GM21619 (cell line): ENCODE measurements at regions not wholly inside any gene's neighbourhood (a gene's known extent, or its start where the extent isn't known, plus 50 kb on each side); places are given as distances from the start of the nearest gene placed in this dataset.
"Not testable (repeated sequence)": the region's sequence is repeated elsewhere in the genome, so short reads cannot be mapped to it uniquely, and the experiment has no call there.

ENCODE experiments used
- ATAC-seq: cut with Tn5 transposase; IDR thresholded peaks from one replicate; pipeline ENCODE4 v1.9.1; 2021; ENCODE audit not compliant: unreplicated experiment

DNA sequence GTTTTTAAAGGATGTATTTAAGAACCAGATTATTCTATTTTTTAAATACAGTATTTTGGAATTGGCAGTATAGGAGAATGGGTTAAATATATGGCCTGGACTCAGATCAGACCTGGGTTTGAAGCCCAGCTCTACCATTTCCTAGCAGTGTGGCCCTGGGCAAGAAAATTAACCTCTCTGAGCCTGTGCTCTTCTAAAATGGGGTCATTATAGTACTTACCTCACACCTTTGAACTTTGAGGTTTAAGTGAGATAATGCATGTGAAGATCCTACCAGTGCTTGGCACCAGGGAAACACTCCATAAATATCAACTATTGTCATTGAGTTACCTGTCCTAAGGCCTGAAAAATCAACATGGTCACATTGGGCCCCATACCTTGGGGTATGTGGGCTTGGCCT lies 93.4 kb upstream of the WSB1 start:
- ATAC-seq, result no peak

DNA sequence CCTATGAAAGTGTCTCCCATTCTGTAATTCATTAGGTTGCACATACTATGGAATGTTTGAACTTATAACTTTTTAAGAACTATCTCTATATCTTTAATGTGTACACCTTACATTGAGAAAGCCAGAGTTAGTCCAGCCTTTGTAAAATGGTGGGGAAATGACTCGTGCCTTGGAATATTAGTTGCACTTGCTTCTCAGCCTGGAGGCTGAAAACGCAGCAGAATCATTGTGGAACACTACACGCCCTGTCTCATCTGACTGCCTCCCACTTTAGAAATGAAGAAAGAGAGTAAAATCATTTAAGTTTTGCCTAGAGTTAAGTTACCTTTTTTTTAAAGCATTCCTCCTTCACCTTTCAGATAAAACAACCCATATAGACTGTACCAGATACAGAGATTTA lies 90.7 kb upstream of the WSB1 start:
- no peak for ATAC-seq

DNA sequence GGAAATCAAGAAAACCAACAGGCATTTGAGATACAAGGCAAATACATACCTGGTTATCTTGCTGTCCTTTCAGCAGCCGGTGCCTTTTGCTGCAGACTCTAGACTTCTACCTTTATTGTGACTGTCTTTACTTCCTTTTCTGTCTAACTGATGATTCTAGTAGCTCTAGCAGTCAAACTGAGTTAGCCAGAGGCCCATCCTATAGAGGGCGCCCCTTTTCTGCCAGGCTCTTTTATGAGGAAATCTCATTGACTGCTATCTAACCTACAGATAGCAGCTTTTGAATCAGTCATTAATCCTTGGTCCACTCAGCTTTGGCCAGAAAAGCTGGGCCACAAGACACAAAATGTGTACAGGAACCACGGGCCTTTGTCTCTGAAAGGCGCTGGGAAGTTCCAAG lies 87.5 kb upstream of the WSB1 start:
- no peak for ATAC-seq

DNA sequence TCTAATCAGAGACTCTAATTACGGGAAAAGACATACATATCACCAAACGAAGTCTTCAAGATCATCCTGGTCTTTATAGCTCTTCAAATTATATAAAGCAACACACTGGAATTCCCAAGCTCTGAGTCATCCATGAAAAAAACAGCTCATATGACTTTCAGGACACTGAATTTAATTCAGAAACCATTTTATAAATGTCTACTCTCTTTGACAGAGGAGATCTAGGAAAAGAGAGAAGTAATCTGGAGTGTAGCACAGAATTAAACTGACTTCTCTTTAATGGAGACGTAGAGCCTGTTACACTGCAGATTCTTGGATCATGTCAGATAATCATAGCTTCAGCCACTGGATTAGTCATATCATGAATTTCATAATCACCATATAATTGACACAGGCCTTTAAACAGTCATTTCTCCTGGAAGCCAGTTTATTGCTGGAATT lies 86.8 kb upstream of the WSB1 start:
- no peak for ATAC-seq

DNA sequence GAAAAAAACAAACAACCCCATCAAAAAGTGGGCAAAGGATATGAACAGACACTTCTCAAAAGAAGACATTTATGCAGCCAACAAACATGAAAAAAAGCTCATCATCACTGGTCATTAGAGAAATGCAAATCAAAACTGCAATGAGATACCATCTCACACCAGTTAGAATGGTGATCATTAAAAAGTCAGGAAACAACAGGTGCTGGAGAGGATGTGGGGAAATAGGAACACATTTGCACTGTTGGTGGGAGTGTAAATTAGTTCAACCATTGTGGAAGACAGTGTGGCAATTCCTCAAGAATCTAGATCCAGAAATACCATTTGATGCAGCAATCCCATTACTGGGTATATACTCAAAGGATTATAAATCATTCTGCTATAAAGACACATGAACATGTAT lies 85.5 kb upstream of the WSB1 start:
- ATAC-seq, result not testable (repeated sequence)

DNA sequence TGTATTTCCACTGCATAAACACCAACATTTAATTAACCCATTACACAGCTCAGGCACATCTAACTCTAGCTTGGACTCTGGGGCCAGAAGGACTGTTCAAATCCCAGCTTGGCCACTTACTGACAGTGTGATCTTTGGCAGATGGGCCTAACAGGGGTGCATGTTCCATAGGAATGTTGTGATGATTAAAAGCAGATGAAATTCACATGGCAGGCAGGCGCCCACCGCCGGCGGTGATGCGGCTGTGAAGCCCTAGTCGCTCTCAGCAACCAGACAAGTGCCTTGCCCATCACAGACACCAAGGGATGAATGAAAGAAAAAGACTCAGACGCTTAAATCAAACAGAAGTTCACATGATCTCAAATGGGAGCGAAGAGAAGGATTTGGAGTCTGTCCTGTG lies 84.6 kb upstream of the WSB1 start:
- no peak for ATAC-seq

DNA sequence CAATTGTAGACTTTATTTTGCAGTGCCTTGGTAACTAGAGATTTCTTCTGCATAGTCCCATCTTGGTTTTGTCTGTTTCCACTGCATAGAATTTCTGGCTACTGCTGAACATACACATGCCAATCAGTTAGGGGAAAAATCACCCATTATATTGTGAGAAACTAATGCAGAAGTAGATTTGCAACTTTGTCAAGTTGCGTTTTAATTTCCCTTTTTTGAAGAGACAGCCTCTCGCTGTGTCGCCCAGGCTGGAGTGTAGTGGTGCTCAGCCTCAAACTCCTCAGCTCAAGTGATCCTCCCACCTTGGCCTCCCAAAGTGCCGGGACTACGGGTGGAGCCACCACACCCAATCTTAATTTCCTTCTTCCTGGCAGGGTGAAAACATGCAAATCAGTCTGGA lies 83.1 kb upstream of the WSB1 start:
- ATAC-seq, result not testable (repeated sequence)

DNA sequence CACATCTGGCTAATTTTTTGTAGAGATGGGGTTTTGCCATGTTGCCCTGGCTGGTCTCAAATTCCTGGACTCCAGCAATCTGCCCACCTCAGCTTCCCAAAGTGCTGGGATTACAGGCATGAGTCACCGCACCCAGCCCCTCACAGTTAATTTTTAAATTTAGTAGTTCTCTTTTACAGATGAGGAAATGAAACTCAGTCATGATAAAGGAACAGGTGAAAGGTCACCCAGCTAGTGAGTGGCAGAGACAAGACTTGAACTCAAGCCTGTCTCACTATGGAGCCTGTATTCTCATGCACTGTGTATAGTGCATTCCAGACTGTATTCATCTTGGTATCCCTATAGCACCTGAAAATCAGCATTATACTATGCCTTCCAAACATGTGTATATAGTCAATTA lies 77.1 kb upstream of the WSB1 start:
- ATAC-seq, result no peak

DNA sequence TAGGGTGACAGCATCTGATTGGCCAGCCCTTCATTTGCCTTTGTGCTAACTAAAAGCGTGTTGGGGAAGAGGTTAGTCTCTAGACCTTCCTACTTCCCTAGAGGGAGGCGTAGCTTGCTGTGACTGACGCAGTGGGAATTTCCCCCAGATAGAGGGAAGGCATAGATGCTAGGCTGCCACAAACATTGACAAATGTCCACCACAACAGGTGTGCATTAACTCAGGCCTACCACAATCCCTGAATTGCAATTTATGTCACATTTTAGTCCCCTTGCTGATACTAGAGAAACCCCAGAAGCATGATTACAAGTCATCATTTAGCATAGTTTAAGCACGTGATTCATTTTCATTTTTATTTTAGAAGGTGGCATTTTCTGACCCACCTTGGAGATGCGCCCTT lies 76.3 kb upstream of the WSB1 start:
- peak; percentile 76 for ATAC-seq

DNA sequence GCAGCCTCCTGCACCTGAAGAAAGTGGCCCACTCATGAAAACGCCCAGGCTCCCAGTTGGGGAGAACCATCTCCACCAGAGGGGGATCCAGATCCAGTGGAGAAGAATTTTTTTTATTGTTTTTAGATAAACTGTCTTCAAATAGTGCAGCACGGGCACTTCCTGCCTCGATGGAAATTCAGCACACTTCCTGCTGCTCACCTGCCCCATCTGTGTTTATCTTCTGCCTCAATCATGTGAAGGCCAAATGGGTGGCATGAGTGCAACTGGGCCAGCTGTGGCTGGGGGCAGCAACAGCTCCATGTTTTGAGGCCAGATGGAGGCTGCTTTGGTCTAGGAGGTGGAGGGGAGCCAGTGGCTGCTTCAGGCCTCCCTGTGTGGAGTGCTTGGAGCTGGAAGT lies 75.9 kb upstream of the WSB1 start:
- ATAC-seq, result no peak

DNA sequence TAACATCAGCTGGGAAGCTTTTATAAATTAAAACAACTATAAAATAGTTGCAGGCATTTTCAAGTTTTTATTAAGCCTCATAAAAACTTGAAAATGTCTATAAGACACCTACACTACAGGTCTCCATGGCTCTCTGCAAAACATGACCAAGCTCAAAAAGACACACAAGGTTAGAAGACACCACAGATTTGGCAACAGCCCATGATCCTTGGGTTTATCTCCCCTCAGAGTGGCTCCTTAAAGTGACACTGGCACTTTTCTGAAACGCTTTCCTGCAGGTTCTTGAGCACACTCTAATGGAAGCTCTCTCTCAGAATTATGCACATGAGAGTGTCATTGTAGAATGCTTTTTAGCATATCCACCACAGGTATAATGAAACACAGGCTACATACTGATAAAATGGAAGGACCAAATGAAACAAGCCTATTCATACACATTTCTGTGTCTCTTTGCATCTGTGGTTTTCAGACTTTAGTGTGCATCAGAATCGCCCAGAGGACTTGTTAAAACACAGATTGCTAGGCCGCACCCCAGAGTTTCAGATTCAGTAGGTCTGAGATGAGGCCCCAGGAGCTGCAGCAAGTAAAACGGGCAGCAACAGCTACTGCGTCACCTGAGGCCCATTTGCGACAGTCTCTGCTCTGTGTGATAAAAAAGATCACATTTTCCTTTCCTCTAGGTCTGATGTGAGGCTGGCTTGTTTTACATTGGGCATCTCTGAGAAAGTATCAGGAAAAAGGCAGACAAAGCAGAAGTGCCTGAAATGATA lies 75.0 kb upstream of the WSB1 start:
- ATAC-seq, result peak; percentile 71

DNA sequence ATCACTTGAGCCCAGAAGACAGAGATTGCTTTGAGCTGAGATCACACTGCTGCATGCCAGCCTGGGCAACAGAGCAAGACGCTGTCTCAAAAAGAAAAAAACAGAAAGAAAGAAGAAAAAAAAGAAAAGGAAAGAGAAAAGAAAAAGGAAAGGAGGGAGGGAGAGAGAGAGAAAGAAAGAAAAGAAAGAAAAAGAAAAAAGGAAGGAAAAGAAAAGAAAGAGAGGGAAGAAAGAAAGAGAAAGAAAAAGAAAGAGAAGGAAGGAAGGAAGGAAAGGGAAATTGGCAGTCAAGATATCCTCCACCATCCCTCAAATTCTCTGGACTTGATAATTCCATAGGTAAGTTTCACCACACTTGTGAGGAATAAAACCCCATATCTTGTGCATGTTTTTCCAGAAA lies 71.4 kb upstream of the WSB1 start:
- ATAC-seq, result no peak

DNA sequence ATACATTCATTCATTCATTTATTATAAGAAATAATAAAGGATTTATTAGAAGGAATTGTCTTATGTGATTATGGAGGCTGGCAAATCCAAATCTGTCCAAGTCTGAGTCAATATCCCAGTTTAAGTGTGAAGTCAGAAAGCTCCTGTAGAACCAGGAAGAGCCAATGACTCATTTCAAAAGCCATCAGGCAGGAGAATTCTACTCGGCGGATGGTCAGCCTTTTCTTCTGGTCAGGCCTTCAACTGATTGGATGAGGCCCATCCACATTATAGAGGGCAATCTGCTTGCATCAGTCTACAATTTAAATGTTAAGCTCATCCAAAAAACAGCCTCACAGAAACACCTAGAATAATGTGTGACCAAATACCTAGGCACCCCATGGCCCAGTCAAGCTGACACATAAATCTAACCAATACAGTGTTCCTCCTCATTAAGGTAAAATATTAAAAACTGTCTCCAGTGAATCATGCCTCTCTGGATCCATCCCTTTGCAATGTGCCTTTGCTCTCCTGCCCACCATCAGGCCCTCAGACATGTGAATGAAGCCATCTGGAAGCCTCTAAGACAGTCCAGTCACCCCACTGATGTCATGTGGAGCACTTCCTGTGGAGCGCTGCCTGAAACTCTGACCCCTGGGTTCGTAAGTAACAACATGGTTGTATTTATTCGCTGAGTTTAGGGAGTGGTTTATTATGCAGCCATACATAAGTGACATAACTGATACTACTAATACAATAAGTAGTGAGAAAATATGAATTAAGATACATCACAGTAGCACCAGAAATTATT lies 69.2 kb upstream of the WSB1 start:
- ATAC-seq, result no peak

DNA sequence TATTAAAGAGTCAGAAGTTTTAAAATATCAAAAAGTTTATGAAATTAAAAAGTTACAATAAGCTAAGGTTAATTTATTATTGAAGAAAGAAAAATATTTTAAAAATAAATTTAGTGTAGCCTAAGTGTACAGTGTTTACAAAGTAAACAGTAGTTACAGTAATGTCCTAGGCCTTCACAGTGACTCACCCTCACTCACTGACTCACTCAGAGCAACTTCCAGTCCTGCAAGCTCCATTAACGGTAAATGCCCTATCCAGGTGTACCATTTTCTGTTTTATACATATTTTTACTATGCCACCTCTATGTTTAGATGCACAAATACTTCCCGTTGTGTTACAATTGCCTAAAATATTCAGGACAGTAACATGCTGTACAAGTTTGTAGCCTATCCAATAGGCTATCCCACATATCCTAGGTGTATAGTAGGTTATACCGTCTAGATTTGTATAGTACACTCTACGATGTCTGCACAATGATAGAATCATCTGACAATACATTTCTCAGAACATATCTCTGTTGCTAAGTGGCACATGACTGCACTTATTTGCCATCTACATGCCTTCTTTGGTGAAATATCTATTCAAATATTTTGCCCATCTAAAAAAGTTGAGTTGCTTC lies 67.2 kb upstream of the WSB1 start:
- ATAC-seq, result no peak

DNA sequence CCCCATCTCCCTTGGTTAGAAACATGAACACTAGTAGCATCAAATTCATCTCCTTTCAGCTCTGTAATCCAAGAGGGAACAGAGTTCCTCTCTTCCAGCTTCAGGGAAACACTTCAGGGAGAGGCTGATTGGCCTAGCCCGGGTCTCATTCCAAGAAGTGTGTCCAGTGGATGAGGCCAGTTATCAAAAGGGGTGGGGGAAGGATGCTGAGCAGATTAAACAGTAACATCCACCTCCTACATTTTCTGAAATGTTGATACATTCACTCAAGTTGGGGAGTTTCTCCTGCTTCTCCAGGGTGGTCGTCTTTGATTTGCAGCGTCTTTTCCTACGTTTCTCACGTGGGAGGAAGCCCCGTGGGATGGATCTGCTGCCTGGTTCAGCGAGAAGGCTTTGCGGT lies 62.9 kb upstream of the WSB1 start:
- no peak for ATAC-seq

DNA sequence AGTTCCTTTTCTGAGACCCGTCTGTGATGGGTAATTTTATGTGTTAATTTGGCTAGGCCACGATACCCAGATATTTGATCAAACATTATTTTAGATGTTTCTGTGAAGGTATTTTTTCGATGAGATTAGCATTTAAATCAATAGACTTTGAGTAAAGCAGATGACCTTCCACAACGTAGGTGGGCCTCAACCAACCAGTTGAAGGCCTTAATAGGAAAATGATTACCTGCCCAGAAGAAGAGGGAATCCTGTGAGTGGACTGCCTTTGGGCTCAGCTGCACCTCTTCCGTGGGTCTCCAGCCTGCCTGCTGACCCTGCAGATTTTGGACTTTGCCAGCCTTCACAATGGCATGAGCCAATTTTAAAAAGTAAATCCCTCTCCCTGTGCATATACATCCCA lies 61.6 kb upstream of the WSB1 start:
- ATAC-seq, result no peak

DNA sequence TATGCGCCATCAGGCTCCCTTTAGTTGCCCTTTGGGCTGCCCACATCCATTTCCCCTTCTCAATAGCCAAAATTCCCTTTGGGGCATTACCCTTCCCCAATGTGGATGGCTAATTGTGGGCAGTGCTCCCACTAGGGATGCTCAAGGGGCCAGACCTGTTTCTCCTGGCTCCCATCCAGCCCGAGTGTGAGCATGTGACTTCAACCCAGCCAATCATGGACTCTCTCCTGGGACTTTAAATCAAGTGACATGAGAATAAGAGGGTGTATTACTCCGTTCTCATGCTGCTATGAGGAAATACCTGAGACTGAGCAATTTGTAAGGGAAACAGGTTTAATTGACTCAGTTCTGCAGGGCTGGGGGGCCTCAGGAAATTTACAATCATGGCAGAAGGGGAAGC lies 60.9 kb upstream of the WSB1 start:
- no peak for ATAC-seq

DNA sequence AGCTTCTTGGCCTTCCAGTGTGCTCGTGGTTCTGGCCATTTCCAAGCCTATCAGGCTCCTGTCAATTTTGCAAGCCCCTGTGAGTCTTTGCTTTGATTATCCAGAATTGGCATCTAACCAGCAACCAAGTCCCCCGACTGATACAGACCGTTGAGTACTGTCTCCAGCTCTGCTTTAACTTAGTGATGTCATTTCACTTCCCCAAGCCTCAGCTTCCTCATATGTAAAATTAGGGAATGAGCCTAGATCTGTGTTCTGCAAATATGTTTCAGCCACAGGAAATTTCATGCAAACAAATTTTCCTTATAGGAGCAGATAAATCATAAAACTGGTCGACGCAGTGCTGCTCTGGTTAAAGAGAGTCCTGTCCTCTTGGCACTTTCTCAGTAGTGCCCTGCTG lies 60.1 kb upstream of the WSB1 start:
- ATAC-seq, result no peak

DNA sequence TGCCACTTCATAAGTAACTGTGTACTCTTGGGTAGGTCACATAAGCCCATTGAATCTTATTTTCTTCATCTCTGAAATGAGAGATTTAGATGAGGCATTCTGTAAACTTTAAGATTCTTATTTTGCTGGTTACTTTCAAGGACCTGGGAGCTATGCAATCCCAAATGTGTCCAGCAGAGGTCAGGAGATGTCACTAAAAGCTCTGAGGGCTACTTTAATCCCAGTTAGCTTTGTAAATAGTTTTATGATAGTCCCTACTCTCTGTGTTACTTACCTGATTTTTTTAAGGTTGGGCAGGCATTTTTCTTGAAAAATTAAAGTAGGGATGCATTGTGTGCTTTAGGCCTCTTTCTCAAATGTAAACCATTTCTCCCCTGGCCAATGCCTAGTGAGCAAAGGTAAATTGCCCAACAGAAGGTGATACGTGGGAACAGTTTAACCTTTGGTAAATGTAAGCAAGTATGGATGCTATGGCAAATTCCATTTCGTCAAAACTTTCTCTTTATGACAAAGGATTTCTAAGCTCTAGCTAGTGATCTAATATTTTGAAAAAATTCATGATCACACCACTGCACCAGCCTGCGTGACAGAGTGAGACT lies 57.1 kb upstream of the WSB1 start:
- no peak for ATAC-seq

DNA sequence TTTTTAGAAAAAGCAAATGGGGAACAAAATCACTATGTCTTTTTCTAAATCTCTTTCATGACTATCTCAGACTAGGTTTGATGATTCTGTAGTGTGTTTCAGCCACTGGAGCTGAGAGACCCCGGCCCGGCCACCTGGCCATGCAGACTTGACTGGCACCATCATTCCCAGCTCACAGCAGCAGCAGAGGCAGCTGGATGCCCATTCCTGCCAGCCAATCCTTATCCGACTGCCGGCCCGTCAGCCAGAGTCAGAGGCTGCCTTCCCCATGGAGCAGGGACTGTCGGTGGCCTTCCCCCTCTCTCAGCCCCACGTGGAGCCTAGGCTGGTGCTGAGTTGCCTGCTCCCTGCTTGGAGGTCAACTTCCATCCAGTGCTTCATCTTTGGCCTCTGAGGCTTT lies 56.0 kb upstream of the WSB1 start:
- no peak for ATAC-seq

DNA sequence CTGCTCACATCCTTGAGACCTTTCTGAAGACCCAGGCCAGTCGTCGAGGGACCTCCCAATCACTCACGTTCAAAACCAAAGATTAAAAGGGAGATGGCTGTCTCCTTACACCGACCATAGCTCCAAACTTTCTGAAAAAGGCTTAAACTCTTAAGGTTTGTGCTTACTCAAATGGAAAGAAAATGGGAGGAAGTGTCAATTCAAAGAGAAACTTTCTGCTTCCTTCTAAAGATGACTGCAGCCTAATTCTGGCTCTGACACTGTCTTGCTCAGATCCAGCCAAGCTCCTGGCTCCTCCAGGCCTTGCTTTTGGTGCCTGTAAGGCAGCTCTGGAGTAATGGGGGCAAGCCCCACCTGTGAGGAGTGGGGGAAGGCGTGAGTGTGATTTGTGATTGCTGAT lies 54.9 kb upstream of the WSB1 start:
- ATAC-seq, result peak; percentile 72

DNA sequence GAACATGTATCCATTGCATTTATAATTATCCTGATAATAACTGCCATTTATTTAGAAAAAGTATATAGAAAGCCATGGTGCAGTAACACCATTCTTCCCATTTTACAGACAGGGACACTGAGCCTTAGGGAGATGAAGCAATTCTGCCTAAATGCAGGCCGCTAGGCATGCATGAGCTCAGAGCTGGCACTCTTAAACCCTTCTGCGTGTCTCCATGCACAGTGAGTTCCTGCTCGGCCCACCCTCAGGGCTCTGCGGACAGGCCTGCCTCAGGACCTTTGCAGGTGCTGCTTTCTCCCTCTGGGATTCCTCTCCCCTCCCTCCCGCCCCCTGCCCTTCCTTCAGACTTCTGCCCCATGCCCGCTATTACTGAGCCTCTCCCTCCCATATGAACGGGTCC lies 54.3 kb upstream of the WSB1 start:
- no peak for ATAC-seq
